Panc1 (cell line): ENCODE measurements at regions not wholly inside any gene's neighbourhood (a gene's known extent, or its start where the extent isn't known, plus 50 kb on each side); places are given as distances from the start of the nearest gene placed in this dataset.

Source experiments
- ATAC-seq: fragments of 200-7000 bp; cut with Tn5 transposase; 2 replicates; pipeline ENCODE4 v1.9.1; 2020; ENCODE audit warnings: mild to moderate bottlenecking, moderate library complexity
- BruUV-seq: library from RNA; stranded (reverse); fragments of 400-500 nt; replicated peaks from 2 replicates; lab custom pipeline; 2021; lab: Mats Ljungman, UMichigan
- CTCF ChIA-PET: fragments of 300-600 bp; sonication (Branson Sonifier 250); formaldehyde crosslinking; loops from one replicate; lab custom pipeline; 2022; ENCODE audit warnings: antibody characterized with exemption; lab: Charles Lee
- POLR2A ChIA-PET: fragments of 300-600 bp; sonication (Branson Sonifier 250); formaldehyde crosslinking; loops from one replicate; lab custom pipeline; 2022; ENCODE audit warnings: antibody characterized with exemption; lab: Charles Lee
- DNase-seq: peaks from one replicate; pipeline ENCODE4 v3.0.0-alpha.2; 2010; ENCODE audit warnings: low read depth, low spot score
- H3K27ac ChIP-seq: 2 replicates; pipeline ENCODE4 v1.5.1; 2011; ENCODE audit warnings: mild to moderate bottlenecking, low read length, inconsistent platforms
- H3K27me3 ChIP-seq: fragments of 200-500 bp; sonication (Bioruptor generic); 2 replicates; pipeline ENCODE4 v1.6.0; 2014; ENCODE audit warnings: low read length, inconsistent platforms; ENCODE audit not compliant: control insufficient read depth, insufficient read depth
- H3K36me3 ChIP-seq: fragments of 200-500 bp; sonication (Bioruptor generic); 2 replicates; pipeline ENCODE4 v1.5.1; 2014; ENCODE audit warnings: inconsistent platforms, mild to moderate bottlenecking, low read length, moderate library complexity; ENCODE audit not compliant: control insufficient read depth, insufficient read depth
- H3K4me1 ChIP-seq: 2 replicates; pipeline ENCODE4 v1.5.1; 2011; ENCODE audit warnings: inconsistent platforms, mild to moderate bottlenecking, low read length, moderate library complexity; ENCODE audit not compliant: control insufficient read depth, insufficient read depth
- H3K4me3 ChIP-seq, 2 experiments: 2 replicates each; pipeline ENCODE4 v1.5.1; 2011 to 2012; ENCODE audit warnings: low read depth in 2 of 2, low read length in 2 of 2, mild to moderate bottlenecking in 2 of 2, inconsistent platforms in 1 of 2, moderate library complexity in 1 of 2
- H3K9me3 ChIP-seq: fragments of 200-500 bp; sonication (Bioruptor generic); 2 replicates; pipeline ENCODE4 v1.5.1; 2014; ENCODE audit warnings: low read depth, mild to moderate bottlenecking, inconsistent platforms, low read length, moderate library complexity; ENCODE audit not compliant: control insufficient read depth, insufficient read depth
- CTCF ChIP-seq: fragments of 450-650 bp; IDR thresholded peaks from 2 replicates; pipeline ENCODE4 v1.5.1; 2017; ENCODE audit warnings: mild to moderate bottlenecking
- POLR2AphosphoS5 ChIP-seq: IDR thresholded peaks from 2 replicates; pipeline ENCODE4 v1.6.1; 2012; ENCODE audit warnings: mild to moderate bottlenecking, low read depth, low read length, moderate library complexity
- REST ChIP-seq, 2 experiments: IDR thresholded peaks; 2 replicates each; pipeline ENCODE4 v1.6.1; 2011 to 2012; ENCODE audit warnings: low read depth in 2 of 2, control low read depth in 1 of 2, low read length in 1 of 2, mild to moderate bottlenecking in 1 of 2, moderate library complexity in 1 of 2; ENCODE audit not compliant: insufficient read depth in 1 of 2
- SIN3A ChIP-seq: IDR thresholded peaks from 2 replicates; pipeline ENCODE4 v1.6.1; 2012; ENCODE audit warnings: low read depth, mild to moderate bottlenecking, low read length, moderate library complexity, borderline replicate concordance; ENCODE audit not compliant: insufficient read depth
- TCF7L2 ChIP-seq: IDR thresholded peaks from 2 replicates; pipeline ENCODE4 v1.6.1; 2011; ENCODE audit warnings: mild to moderate bottlenecking, low read depth, low read length, inconsistent platforms
- in situ Hi-C: cut with HindIII; loops from 2 replicates; pipeline ENCODE4 v1.10.0; 2016; ENCODE audit warnings: low sequenced_read_pairs, low pct_unique_long_range_greater_than_20kb
- intact Hi-C: fragments of 100-400 bp; cut with micrococcal nuclease; formaldehyde crosslinking; loops from one replicate; pipeline ENCODE4 v1.10.0; 2022; ENCODE audit not compliant: unreplicated experiment

GRCh38 chr18:55072181-55072580 lies 112.9 kb upstream of the CCDC68 start:
- intact Hi-C loops (no loop called here), in situ Hi-C loops (no loop called here)
- no peak for TF ChIP-seq CTCF
- TF ChIP-seq POLR2AphosphoS5 = no peak
- no peak for TF ChIP-seq TCF7L2
- TF ChIP-seq REST (IDR thresholded peaks at IDR 0.05; ENCODE audit: insufficient read depth in 1 of 2, low read depth in 2 of 2, low read length in 1 of 2) = no peak
- TF ChIP-seq SIN3A = no peak
- ChIA-PET CTCF (no interaction called here), POLR2A (no interaction called here)
- Histone ChIP-seq H3K36me3 (no peaks in the 10 kb centered on the region), H3K4me3 (no peak overlapping the region), H3K9me3 (no peaks in the 10 kb centered on the region), H3K27me3 (no peaks in the 10 kb centered on the region), H3K27ac (no peak overlapping the region), H3K4me1 (no peaks in the 10 kb centered on the region)
- ATAC-seq (no peak), DNase-seq (no peak)
- BruUV-seq = no TSS peak

GRCh38 chr18:55069497-55069896 lies 110.2 kb upstream of the CCDC68 start:
- Histone ChIP-seq H3K27me3 (no peaks in the 10 kb centered on the region), H3K4me1 (no peaks in the 10 kb centered on the region), H3K36me3 (no peaks in the 10 kb centered on the region), H3K9me3 (no peaks in the 10 kb centered on the region), H3K27ac (no peak overlapping the region), H3K4me3 (no peak overlapping the region)
- CTCF ChIA-PET = no interaction called here
- in situ Hi-C loops (no loop called here), intact Hi-C loops (no loop called here)
- POLR2A ChIA-PET = no interaction called here
- no peak for TF ChIP-seq TCF7L2
- TF ChIP-seq POLR2AphosphoS5 = no peak
- TF ChIP-seq SIN3A = no peak
- no peak for TF ChIP-seq CTCF
- TF ChIP-seq REST (IDR thresholded peaks at IDR 0.05; ENCODE audit: insufficient read depth in 1 of 2, low read depth in 2 of 2, low read length in 1 of 2) = no peak
- DNase-seq (no peak), ATAC-seq (no peak)
- no TSS peak for BruUV-seq
